ENCODE measurements at regions not wholly inside any gene's neighbourhood (a gene's known extent, or its start where the extent isn't known, plus 50 kb on each side); places are given as distances from the start of the nearest gene placed in this dataset.
"Not testable (repeated sequence)": the region's sequence is repeated elsewhere in the genome, so short reads cannot be mapped to it uniquely, and the experiment has no call there.

DNA sequence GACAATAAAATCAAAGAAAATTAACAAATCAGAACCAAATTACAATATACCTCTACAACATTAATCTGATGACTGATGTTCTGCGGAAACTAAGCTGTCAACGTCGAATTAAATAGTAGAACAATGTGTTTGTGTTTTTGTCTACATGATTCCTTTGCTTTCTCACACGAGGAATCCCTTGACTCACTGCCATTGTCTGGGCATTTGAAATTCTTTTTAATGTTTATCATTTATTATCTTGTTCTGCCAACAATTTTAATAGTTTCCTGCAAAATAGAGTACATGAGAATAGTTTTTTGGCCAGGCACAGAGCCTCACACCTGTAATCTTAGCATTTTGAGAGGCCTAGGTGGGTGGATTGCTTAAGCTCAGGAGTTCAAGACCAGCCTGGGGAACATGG, 76.6 kb upstream of the KRAS start:
- DNase-seq = no peak

DNA sequence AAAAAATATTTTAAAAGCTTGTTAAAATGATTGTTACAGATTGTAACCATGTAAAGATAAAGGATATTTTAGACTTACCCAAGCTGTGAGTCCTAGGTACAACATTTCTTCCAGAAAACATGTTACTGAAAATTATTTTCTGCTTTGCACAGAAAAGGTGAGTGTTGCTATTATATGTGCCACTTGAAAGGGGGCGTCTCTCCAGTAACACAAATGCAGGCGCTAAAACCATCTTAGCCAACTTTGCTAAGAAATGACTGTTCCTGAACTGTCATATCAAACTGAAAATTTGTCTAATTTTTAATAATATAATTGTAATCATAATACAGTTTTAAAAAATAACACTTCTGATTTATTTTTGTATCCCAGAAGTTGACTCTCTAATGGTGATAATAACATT, 75.6 kb upstream of the KRAS start:
- no peak for DNase-seq

DNA sequence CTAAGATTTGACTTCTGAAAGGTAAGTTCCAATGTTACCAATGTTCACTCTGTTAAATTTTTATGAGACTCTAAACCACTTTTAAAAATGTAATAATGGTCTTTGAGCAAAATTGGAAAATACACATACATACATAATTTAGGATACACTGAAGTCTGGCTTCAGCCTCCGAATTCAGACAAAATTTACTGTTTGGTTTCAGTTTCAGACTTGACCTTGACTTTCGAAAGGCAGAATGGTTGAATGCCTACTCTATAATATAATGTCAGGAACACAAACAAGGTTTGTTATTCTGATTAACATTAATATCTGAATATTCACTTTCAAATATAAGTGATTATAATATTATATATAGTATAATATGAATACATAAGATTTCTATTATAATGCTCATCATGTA, 74.1 kb upstream of the KRAS start:
- no peak for DNase-seq

GRCh38 chr12:25323581-25323982, 72.9 kb upstream of the KRAS start:
- DNase-seq = no peak

GRCh38 chr12:25322918-25323531, 72.3 kb upstream of the KRAS start:
- DNase-seq = no peak

DNA sequence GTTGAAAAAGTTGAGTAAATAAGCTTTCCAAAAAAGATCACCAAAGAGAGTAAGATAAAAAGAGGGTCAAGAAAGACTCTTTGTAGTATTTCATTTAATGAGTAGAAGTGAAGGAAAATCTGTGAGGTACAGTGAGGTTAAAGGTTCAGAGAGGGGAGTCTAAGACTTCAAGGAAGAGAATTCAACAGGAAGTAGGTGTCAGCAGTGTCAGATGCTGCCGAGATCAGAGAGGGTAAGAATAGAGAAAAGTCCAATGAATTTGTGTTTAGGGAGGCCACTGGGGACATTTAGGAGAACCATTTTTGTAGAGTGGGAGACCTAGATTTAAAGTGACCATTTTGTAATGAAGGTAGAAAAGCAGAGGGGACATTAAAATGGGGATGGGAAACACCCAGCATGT, 71.6 kb upstream of the KRAS start:
- no peak for DNase-seq

- no peak for DNase-seq
These were observed 71.0 kb upstream of the KRAS start for GRCh38 chr12:25321772-25322171.

DNA sequence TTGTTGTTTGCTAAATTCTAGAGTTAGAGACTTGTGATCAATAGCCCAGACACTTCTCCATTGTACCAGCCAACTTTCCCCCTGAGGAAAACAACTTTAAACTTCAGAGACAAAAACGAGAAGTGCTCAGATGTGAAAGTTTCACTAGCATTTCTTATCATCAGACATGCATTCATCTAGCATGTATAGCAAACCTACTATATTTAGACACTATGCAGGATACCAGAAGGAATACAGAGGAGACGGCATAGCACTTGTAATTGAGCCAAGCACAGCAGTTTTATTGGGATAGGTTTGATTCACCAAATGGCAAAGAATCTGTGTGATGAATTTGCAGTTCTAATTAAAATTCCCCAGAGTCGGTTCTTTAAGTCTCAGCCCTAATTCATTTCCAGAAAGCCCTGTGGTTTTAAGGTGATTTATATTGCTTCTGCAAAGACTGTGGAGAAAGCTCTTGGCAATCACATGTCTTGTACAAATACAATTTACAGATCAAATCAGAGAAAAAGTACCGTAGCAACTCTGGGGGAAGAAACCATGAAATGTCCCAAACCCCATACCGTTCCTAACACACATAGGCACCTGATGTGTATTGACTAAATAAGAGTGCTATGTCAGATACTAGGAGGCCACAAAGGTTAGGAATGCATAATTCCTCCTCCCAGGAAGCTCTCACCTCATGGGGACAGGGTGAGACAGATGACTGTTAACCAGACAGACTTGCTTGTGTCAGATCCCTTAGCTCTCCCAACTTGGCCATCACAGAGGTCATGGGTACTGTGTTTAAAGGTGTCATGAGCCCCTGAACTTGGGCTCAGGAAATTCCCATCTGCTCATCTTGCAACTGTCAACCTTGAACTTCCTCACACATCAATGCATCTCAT, 69.6 kb upstream of the KRAS start:
- DNase-seq = no peak

- no peak for DNase-seq
These were observed 68.7 kb upstream of the KRAS start for GRCh38 chr12:25319233-25319984.

- DNase-seq = no peak
These were observed 66.8 kb upstream of the KRAS start for GRCh38 chr12:25317553-25317952.

DNA sequence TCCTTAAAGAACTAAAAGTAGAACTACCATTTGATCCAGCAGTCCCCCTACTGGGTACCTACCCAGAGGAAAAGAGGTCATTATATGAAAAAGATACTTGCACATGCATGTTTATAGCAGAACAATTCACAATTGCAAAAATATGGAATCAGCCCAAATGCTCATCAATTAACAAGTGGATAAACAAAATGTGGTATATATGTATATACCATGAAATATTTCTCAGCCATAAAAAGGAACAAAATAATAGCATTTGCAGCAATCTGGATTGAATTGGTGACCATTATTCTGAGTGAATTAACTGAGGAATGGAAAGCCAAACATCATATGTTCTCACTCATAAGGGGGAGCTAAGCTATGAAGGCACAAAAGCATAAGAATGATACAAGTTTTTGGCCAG, 64.7 kb upstream of the KRAS start:
- DNase-seq = no peak

GRCh38 chr12:25313266-25313990, 62.7 kb upstream of the KRAS start:
- DNase-seq = not testable (repeated sequence)

GRCh38 chr12:25311506-25311905, 60.8 kb upstream of the KRAS start:
- no peak for DNase-seq

DNA sequence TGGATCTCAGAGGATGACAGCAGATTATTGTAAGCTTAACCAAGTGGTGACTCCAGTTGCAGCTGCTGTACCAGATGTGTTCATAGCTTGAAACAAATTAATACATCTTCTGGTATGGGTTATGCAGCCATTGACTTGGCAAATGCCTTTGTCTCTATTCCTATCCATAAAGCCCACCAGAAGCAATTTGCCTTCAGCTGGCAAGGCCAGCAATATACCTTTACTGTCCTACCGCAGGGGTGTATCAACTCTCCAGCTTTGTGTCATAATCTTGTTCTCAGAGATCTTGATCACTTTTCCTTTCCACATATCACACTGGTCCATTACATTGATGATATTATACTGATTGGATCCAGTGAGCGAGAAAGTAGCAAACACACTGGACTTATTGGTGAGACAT, 59.3 kb upstream of the KRAS start:
- not testable (repeated sequence) for DNase-seq

DNA sequence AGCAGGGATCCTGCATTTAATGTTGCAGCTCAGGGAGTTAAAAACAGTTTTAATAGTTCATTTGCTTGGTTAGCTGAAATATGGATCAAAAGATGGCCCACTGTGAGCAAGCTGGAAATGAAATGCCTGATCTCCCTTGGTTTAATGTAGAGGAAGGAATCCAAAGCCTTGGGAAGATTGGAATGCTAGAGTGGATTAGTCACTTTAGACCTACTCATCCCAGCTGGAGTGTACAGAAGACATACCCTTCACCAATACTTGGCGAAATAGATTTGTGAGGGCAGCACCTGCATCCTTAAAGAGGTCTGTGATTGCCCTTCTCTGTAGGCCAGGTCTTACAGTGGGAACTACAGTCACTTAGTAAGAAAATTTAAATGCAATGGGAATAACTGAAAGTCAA, 58.0 kb upstream of the KRAS start:
- DNase-seq = no peak

- DNase-seq = no peak
These were observed 57.1 kb upstream of the KRAS start for GRCh38 chr12:25307818-25308217.

- DNase-seq = no peak
These were observed 51.1 kb upstream of the KRAS start for GRCh38 chr12:25301798-25302197.

Data from NCI-H526 treated with DMSO at 0.1 percent for 48 hours (cell line).